ENCODE measurements at regions not wholly inside any gene's neighbourhood (a gene's known extent, or its start where the extent isn't known, plus 50 kb on each side); places are given as distances from the start of the nearest gene placed in this dataset.
"Not testable (repeated sequence)": the region's sequence is repeated elsewhere in the genome, so short reads cannot be mapped to it uniquely, and the experiment has no call there.

GRCh38 chr2:14752295-14752694 lies 119.8 kb downstream of the LRATD1 start:
- no peak for DNase-seq (ENCODE audit: low read depth in 2 of 2)

- DNase-seq (ENCODE audit: low read depth in 2 of 2), result no peak
Measured at GRCh38 chr2:14756122-14756541, 123.6 kb downstream of the LRATD1 start.

GRCh38 chr2:14756981-14757657 lies 124.6 kb downstream of the LRATD1 start:
- DNase-seq (ENCODE audit: low read depth in 2 of 2), result no peak

GRCh38 chr2:14759082-14759481 lies 126.6 kb downstream of the LRATD1 start:
- no peak for DNase-seq (ENCODE audit: low read depth in 2 of 2)

GRCh38 chr2:14760169-14760568 lies 127.7 kb downstream of the LRATD1 start:
- DNase-seq (ENCODE audit: low read depth in 2 of 2), result no peak

- no peak for DNase-seq (ENCODE audit: low read depth in 2 of 2)
Measured at GRCh38 chr2:14761118-14761517, 128.6 kb downstream of the LRATD1 start.

- DNase-seq (ENCODE audit: low read depth in 2 of 2), result no peak
Measured at GRCh38 chr2:14773696-14774095, 141.2 kb downstream of the LRATD1 start.

GRCh38 chr2:14774436-14774968 lies 142.0 kb downstream of the LRATD1 start:
- DNase-seq (ENCODE audit: low read depth in 2 of 2), result no peak

GRCh38 chr2:14776216-14776615 lies 143.7 kb downstream of the LRATD1 start:
- DNase-seq (ENCODE audit: low read depth in 2 of 2), result no peak

GRCh38 chr2:14778015-14778414 lies 145.5 kb downstream of the LRATD1 start:
- no peak for DNase-seq (ENCODE audit: low read depth in 2 of 2)

- DNase-seq (ENCODE audit: low read depth in 2 of 2), result no peak
Measured at GRCh38 chr2:14779252-14779651, 146.7 kb downstream of the LRATD1 start.

- DNase-seq (ENCODE audit: low read depth in 2 of 2), result no peak
Measured at GRCh38 chr2:14781142-14781541, 148.6 kb downstream of the LRATD1 start.

- DNase-seq (ENCODE audit: low read depth in 2 of 2), result not testable (repeated sequence)
Measured at GRCh38 chr2:14788814-14789213, 156.3 kb downstream of the LRATD1 start.

- no peak for DNase-seq (ENCODE audit: low read depth in 2 of 2)
Measured at GRCh38 chr2:14790041-14790640, 157.6 kb downstream of the LRATD1 start.

- no peak for DNase-seq (ENCODE audit: low read depth in 2 of 2)
Measured at GRCh38 chr2:14803994-14804393, 171.5 kb downstream of the LRATD1 start.

GRCh38 chr2:14804902-14805301 lies 172.4 kb downstream of the LRATD1 start:
- no peak for DNase-seq (ENCODE audit: low read depth in 2 of 2)

GRCh38 chr2:14806613-14807012 lies 174.1 kb downstream of the LRATD1 start:
- DNase-seq (ENCODE audit: low read depth in 2 of 2), result no peak

GRCh38 chr2:14815201-14815600 lies 182.7 kb downstream of the LRATD1 start:
- DNase-seq (ENCODE audit: low read depth in 2 of 2), result no peak

GRCh38 chr2:14816069-14817060 lies 183.8 kb downstream of the LRATD1 start:
- DNase-seq (ENCODE audit: low read depth in 2 of 2), result no peak

- DNase-seq (ENCODE audit: low read depth in 2 of 2), result no peak
Measured at GRCh38 chr2:14817848-14818247, 185.3 kb downstream of the LRATD1 start.

- DNase-seq (ENCODE audit: low read depth in 2 of 2), result no peak
Measured at GRCh38 chr2:14826518-14826917, 194.0 kb downstream of the LRATD1 start.

All from stimulated activated CD8-positive, alpha-beta memory T cell treated with anti-CD3 and anti-CD28 coated beads, Interleukin-2, amount 100 ng/mL, for 48 hours (primary cell).